ENCODE measurements at regions not wholly inside any gene's neighbourhood (a gene's known extent, or its start where the extent isn't known, plus 50 kb on each side); places are given as distances from the start of the nearest gene placed in this dataset.

GRCh38 chr6:90885611-90886056 lies 298.8 kb upstream of the MAP3K7 start:
- TF ChIP-seq EZH2 (IDR thresholded peaks at IDR 0.05; ENCODE audit: low read depth, low read length, severe bottlenecking) (no peak), FOSL1 (IDR thresholded peaks at IDR 0.05; ENCODE audit: insufficient read depth, low read depth, low read length) (no peak), ATF2 (IDR thresholded peaks at IDR 0.05; ENCODE audit: low read length) (no peak), POLR2A (IDR thresholded peaks at IDR 0.05; ENCODE audit: control extremely low read depth in 1 of 2, low read depth in 2 of 2, low read length in 2 of 2) (no peak), CTCF (IDR thresholded peaks at IDR 0.05; ENCODE audit: control extremely low read depth in 1 of 3, insufficient read depth in 1 of 3, low read depth in 1 of 3, low read length in 3 of 3) (no peak), JUN (IDR thresholded peaks at IDR 0.05; ENCODE audit: low read depth, low read length) (no peak), GABPA (IDR thresholded peaks at IDR 0.05; ENCODE audit: borderline replicate concordance, insufficient read depth, low read length) (no peak), USF2 (IDR thresholded peaks at IDR 0.05; ENCODE audit: low read length) (no peak), TAF1 (IDR thresholded peaks at IDR 0.05; ENCODE audit: low read depth, low read length) (no peak), POLR2AphosphoS5 (IDR thresholded peaks at IDR 0.05; ENCODE audit: low read depth, low read length) (no peak), RXRA (IDR thresholded peaks at IDR 0.05; ENCODE audit: insufficient read depth, low read depth, low read length) (no peak)

All from H1 (cell line).